ENCODE measurements at regions not wholly inside any gene's neighbourhood (a gene's known extent, or its start where the extent isn't known, plus 50 kb on each side); places are given as distances from the start of the nearest gene placed in this dataset.
"Not testable (repeated sequence)": the region's sequence is repeated elsewhere in the genome, so short reads cannot be mapped to it uniquely, and the experiment has no call there.

DNA sequence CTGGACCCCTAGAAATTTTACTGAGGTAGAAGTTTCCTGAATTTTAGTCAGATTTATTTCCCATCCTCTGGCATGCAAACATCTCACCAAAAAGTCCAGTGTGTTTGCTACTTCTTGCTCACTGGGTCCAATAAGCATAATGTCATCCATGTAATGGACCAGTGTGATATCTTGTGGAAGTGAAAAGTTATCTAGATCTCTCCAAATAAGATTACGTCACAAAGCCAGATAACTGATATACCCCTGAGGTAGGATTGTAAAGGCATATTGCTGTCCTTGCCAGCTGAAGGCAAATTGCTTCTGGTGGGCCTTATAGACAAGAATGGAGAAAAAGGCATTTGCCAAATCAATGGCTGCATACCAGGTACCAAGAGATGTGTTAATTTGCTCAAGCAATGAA lies 69.3 kb upstream of the EGFR start:
- TF ChIP-seq, protein P1, sequence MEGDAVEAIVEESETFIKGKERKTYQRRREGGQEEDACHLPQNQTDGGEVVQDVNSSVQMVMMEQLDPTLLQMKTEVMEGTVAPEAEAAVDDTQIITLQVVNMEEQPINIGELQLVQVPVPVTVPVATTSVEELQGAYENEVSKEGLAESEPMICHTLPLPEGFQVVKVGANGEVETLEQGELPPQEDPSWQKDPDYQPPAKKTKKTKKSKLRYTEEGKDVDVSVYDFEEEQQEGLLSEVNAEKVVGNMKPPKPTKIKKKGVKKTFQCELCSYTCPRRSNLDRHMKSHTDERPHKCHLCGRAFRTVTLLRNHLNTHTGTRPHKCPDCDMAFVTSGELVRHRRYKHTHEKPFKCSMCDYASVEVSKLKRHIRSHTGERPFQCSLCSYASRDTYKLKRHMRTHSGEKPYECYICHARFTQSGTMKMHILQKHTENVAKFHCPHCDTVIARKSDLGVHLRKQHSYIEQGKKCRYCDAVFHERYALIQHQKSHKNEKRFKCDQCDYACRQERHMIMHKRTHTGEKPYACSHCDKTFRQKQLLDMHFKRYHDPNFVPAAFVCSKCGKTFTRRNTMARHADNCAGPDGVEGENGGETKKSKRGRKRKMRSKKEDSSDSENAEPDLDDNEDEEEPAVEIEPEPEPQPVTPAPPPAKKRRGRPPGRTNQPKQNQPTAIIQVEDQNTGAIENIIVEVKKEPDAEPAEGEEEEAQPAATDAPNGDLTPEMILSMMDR (IDR thresholded peaks at IDR 0.05), result not testable (repeated sequence)
- not testable (repeated sequence) for TF ChIP-seq POLR2A (IDR thresholded peaks at IDR 0.05)

Measured in right lobe of liver (tissue), 4 donors.